KMS-11 (cell line): ENCODE measurements at regions not wholly inside any gene's neighbourhood (a gene's known extent, or its start where the extent isn't known, plus 50 kb on each side); places are given as distances from the start of the nearest gene placed in this dataset.
A peak's percentile ranks its signal among the peaks of the same experiment; 100 is the strongest.
"Not testable (repeated sequence)": the region's sequence is repeated elsewhere in the genome, so short reads cannot be mapped to it uniquely, and the experiment has no call there.

Experiments used
- H2AFZ ChIP-seq: fragments of 200-600 bp; sonication (generic); 2 replicates; pipeline ENCODE4 v1.6.1; 2016; ENCODE audit warnings: antibody characterized with exemption, mixed run types, low read depth
- H3K27ac ChIP-seq: fragments of 200-600 bp; sonication (generic); 2 replicates; pipeline ENCODE4 v1.6.1; 2016; ENCODE audit warnings: mild to moderate bottlenecking, mixed run types
- H3K27me3 ChIP-seq: fragments of 200-600 bp; sonication (generic); 2 replicates; pipeline ENCODE4 v1.6.1; 2017; ENCODE audit warnings: mild to moderate bottlenecking, low read depth, mixed run types, moderate library complexity; ENCODE audit not compliant: insufficient read depth
- H3K36me3 ChIP-seq: fragments of 200-600 bp; sonication (generic); 2 replicates; pipeline ENCODE4 v1.6.1; 2017; ENCODE audit warnings: mild to moderate bottlenecking, mixed run types; ENCODE audit not compliant: insufficient read depth
- H3K4me1 ChIP-seq: fragments of 200-600 bp; sonication (generic); 2 replicates; pipeline ENCODE4 v1.6.1; 2016; ENCODE audit warnings: mild to moderate bottlenecking, low read depth, mixed run types; ENCODE audit not compliant: poor library complexity, severe bottlenecking
- H3K4me2 ChIP-seq: fragments of 200-600 bp; sonication (generic); 2 replicates; pipeline ENCODE4 v1.7.0; 2016; ENCODE audit warnings: mild to moderate bottlenecking, mixed run types
- H3K4me3 ChIP-seq: fragments of 200-600 bp; sonication (generic); IDR thresholded peaks from 2 replicates; pipeline ENCODE4 v1.6.1; 2017; ENCODE audit warnings: low read depth, low read length, mixed read lengths; ENCODE audit not compliant: insufficient read depth
- H3K79me2 ChIP-seq: fragments of 200-600 bp; sonication (generic); 2 replicates; pipeline ENCODE4 v1.6.1; 2016; ENCODE audit warnings: low read depth, mixed run types; ENCODE audit not compliant: insufficient read depth
- H3K9ac ChIP-seq: fragments of 200-600 bp; sonication (generic); 2 replicates; pipeline ENCODE4 v1.6.1; 2016; ENCODE audit warnings: mild to moderate bottlenecking, mixed run types
- H4K20me1 ChIP-seq: fragments of 200-600 bp; sonication (generic); 2 replicates; pipeline ENCODE4 v1.6.1; 2016; ENCODE audit warnings: mild to moderate bottlenecking, mixed run types; ENCODE audit not compliant: insufficient read depth
- TF ChIP-seq, protein P1 (sequence below): fragments of 200-600 bp; sonication (generic); conservative IDR thresholded peaks from 2 replicates; pipeline ENCODE4 v1.6.1; 2017; ENCODE audit warnings: low read depth, mild to moderate bottlenecking, antibody characterized with exemption, low read length, moderate library complexity, mixed read lengths

- no peak overlapping the region for H3K4me3 ChIP-seq
- H3K4me2 ChIP-seq, result no peak overlapping the region
- H3K79me2 ChIP-seq, result no peaks in the 10 kb centered on the region
- no peak overlapping the region for H2AFZ ChIP-seq
- no peak overlapping the region for H3K27ac ChIP-seq
- no peak overlapping the region for H3K9ac ChIP-seq
- H4K20me1 ChIP-seq, result no peaks in the 10 kb centered on the region
- H3K27me3 ChIP-seq, result no peaks in the 10 kb centered on the region
- no peaks in the 10 kb centered on the region for H3K4me1 ChIP-seq
- TF ChIP-seq, protein P1, sequence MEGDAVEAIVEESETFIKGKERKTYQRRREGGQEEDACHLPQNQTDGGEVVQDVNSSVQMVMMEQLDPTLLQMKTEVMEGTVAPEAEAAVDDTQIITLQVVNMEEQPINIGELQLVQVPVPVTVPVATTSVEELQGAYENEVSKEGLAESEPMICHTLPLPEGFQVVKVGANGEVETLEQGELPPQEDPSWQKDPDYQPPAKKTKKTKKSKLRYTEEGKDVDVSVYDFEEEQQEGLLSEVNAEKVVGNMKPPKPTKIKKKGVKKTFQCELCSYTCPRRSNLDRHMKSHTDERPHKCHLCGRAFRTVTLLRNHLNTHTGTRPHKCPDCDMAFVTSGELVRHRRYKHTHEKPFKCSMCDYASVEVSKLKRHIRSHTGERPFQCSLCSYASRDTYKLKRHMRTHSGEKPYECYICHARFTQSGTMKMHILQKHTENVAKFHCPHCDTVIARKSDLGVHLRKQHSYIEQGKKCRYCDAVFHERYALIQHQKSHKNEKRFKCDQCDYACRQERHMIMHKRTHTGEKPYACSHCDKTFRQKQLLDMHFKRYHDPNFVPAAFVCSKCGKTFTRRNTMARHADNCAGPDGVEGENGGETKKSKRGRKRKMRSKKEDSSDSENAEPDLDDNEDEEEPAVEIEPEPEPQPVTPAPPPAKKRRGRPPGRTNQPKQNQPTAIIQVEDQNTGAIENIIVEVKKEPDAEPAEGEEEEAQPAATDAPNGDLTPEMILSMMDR, result no peak
- no peaks in the 10 kb centered on the region for H3K36me3 ChIP-seq
These were observed 441.1 kb downstream of the POM121L12 start for GRCh38 chr7:53476566-53476965.

DNA sequence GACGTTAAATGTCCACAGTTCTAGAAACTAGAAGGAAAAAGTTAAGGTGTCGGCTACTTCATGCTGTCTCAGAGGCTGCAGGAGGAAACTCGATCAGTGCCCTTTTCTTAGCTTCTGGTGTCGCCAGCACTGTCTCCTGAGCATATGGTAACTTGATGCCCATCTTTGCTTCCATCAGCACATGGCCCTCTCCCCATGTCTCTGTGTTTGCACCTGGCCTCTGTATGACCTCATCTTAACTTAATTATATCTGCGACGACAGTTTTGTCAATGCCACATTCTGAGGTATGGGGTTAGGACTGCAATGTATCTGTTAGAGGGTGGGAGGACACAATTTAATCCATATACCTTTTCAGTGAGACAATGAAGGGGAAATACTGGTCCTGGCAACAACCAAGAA is 449.9 kb downstream of the POM121L12 start:
- H2AFZ ChIP-seq, result peak overlapping the region; percentile 44
- H3K27me3 ChIP-seq, result no peaks in the 10 kb centered on the region
- H3K4me2 ChIP-seq, result peak overlapping the region; percentile 40
- H3K4me1 ChIP-seq, result peaks cover 37% of the 10 kb centered on the region
- H3K36me3 ChIP-seq, result no peaks in the 10 kb centered on the region
- no peaks in the 10 kb centered on the region for H4K20me1 ChIP-seq
- H3K9ac ChIP-seq, result peak overlapping the region; percentile 41; the same call in 1 of the 2 replicates
- no peak overlapping the region for H3K4me3 ChIP-seq
- TF ChIP-seq, protein P1, result no peak
- H3K79me2 ChIP-seq, result no peaks in the 10 kb centered on the region
- H3K27ac ChIP-seq, result peak overlapping the region; percentile 90

- H2AFZ ChIP-seq, result no peak overlapping the region
- H3K36me3 ChIP-seq, result no peaks in the 10 kb centered on the region
- H3K27me3 ChIP-seq, result no peaks in the 10 kb centered on the region
- H3K4me2 ChIP-seq, result no peak overlapping the region
- H3K9ac ChIP-seq, result no peak overlapping the region
- peaks cover 12% of the 10 kb centered on the region for H3K4me1 ChIP-seq
- H3K79me2 ChIP-seq, result no peaks in the 10 kb centered on the region
- no peaks in the 10 kb centered on the region for H4K20me1 ChIP-seq
- H3K27ac ChIP-seq, result no peak overlapping the region
- H3K4me3 ChIP-seq, result no peak overlapping the region
- TF ChIP-seq, protein P1, result no peak
These were observed 455.6 kb downstream of the POM121L12 start for GRCh38 chr7:53491051-53491450.

GRCh38 chr7:53495181-53495580 is 459.7 kb downstream of the POM121L12 start:
- H2AFZ ChIP-seq, H3K9ac ChIP-seq, H3K27me3 ChIP-seq, H3K79me2 ChIP-seq, H3K27ac ChIP-seq, H3K4me3 ChIP-seq, H3K36me3 ChIP-seq, H4K20me1 ChIP-seq, H3K4me1 ChIP-seq, H3K4me2 ChIP-seq: not testable (repeated sequence)

GRCh38 chr7:53500076-53500475 is 464.6 kb downstream of the POM121L12 start:
- Histone ChIP-seq H3K4me1 (no peaks in the 10 kb centered on the region), H3K27ac (no peak overlapping the region), H3K4me2 (no peak overlapping the region), H2AFZ (no peak overlapping the region), H3K36me3 (no peaks in the 10 kb centered on the region), H4K20me1 (no peaks in the 10 kb centered on the region), H3K9ac (no peak overlapping the region), H3K27me3 (no peaks in the 10 kb centered on the region), H3K79me2 (no peaks in the 10 kb centered on the region), H3K4me3 (no peak overlapping the region)
- TF ChIP-seq, protein P1, result no peak
